ENCODE measurements at regions not wholly inside any gene's neighbourhood (a gene's known extent, or its start where the extent isn't known, plus 50 kb on each side); places are given as distances from the start of the nearest gene placed in this dataset.

DNA sequence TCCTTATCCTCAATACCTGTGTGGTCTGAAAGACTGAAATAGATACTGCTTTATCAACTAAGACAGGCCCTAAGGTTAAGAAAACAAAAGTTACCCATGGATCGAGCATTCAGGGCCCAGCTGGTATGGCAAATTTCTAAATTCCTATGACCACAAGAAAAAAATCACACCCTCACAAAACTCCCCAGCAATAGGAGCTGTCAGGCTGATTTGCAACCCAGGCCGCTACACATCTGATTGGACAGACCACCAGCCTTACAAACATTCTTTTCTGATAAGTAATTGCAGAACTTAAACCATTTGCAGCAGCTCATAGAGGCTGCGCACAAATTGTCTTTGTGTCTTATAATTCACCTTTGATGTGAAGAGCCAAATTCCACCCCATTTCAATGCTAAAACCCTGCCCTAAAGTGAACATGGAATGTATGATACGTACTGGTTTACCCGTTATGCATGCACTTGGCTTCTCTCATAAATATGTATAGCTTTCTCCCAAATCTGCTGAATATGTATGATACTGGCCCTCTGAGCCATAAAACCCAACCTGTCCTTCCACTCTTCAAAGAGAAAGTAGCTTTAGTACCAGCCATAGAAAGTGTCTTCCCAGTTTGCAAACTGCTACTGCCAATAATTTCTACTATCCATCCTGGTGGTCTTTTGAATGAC is 842.5 kb downstream of the GRID1 start:
- no peak for TF ChIP-seq ATF2 (tag by site-specific recombination; IDR thresholded peaks at IDR 0.05; ENCODE audit: low read depth)
- TF ChIP-seq, protein P1, sequence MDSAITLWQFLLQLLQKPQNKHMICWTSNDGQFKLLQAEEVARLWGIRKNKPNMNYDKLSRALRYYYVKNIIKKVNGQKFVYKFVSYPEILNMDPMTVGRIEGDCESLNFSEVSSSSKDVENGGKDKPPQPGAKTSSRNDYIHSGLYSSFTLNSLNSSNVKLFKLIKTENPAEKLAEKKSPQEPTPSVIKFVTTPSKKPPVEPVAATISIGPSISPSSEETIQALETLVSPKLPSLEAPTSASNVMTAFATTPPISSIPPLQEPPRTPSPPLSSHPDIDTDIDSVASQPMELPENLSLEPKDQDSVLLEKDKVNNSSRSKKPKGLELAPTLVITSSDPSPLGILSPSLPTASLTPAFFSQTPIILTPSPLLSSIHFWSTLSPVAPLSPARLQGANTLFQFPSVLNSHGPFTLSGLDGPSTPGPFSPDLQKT (IDR thresholded peaks at IDR 0.05; ENCODE audit: borderline replicate concordance, low read depth, low read length): no peak
- no peak for TF ChIP-seq IKZF3 (tag by site-specific recombination; IDR thresholded peaks at IDR 0.05)
- TF ChIP-seq, protein P2, sequence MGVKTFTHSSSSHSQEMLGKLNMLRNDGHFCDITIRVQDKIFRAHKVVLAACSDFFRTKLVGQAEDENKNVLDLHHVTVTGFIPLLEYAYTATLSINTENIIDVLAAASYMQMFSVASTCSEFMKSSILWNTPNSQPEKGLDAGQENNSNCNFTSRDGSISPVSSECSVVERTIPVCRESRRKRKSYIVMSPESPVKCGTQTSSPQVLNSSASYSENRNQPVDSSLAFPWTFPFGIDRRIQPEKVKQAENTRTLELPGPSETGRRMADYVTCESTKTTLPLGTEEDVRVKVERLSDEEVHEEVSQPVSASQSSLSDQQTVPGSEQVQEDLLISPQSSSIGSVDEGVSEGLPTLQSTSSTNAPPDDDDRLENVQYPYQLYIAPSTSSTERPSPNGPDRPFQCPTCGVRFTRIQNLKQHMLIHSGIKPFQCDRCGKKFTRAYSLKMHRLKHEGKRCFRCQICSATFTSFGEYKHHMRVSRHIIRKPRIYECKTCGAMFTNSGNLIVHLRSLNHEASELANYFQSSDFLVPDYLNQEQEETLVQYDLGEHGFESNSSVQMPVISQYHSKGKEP (tag by site-specific recombination; IDR thresholded peaks at IDR 0.05): no peak
- TF ChIP-seq, protein P3, sequence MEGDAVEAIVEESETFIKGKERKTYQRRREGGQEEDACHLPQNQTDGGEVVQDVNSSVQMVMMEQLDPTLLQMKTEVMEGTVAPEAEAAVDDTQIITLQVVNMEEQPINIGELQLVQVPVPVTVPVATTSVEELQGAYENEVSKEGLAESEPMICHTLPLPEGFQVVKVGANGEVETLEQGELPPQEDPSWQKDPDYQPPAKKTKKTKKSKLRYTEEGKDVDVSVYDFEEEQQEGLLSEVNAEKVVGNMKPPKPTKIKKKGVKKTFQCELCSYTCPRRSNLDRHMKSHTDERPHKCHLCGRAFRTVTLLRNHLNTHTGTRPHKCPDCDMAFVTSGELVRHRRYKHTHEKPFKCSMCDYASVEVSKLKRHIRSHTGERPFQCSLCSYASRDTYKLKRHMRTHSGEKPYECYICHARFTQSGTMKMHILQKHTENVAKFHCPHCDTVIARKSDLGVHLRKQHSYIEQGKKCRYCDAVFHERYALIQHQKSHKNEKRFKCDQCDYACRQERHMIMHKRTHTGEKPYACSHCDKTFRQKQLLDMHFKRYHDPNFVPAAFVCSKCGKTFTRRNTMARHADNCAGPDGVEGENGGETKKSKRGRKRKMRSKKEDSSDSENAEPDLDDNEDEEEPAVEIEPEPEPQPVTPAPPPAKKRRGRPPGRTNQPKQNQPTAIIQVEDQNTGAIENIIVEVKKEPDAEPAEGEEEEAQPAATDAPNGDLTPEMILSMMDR (tag by site-specific recombination; IDR thresholded peaks at IDR 0.05): no peak
- no peak for TF ChIP-seq ZNF426 (tag by site-specific recombination; IDR thresholded peaks at IDR 0.05)
- TF ChIP-seq ZNF23 (tag by site-specific recombination; IDR thresholded peaks at IDR 0.05; ENCODE audit: borderline replicate concordance): no peak
- TF ChIP-seq ZSCAN30 (tag by site-specific recombination; IDR thresholded peaks at IDR 0.05): no peak
- no peak for TF ChIP-seq ZNF529 (tag by site-specific recombination; IDR thresholded peaks at IDR 0.05; ENCODE audit: insufficient replicate concordance)
- TF ChIP-seq ZNF423 (tag by site-specific recombination; IDR thresholded peaks at IDR 0.05): no peak
- no peak for TF ChIP-seq ZNF140 (tag by site-specific recombination; IDR thresholded peaks at IDR 0.05)
- TF ChIP-seq ZNF76 (tag by site-specific recombination; IDR thresholded peaks at IDR 0.05; ENCODE audit: borderline replicate concordance, low read depth): no peak
- TF ChIP-seq, protein P4, sequence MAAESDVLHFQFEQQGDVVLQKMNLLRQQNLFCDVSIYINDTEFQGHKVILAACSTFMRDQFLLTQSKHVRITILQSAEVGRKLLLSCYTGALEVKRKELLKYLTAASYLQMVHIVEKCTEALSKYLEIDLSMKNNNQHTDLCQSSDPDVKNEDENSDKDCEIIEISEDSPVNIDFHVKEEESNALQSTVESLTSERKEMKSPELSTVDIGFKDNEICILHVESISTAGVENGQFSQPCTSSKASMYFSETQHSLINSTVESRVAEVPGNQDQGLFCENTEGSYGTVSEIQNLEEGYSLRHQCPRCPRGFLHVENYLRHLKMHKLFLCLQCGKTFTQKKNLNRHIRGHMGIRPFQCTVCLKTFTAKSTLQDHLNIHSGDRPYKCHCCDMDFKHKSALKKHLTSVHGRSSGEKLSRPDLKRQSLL (tag by site-specific recombination; IDR thresholded peaks at IDR 0.05): no peak
- no peak for TF ChIP-seq ZBTB1 (tag by site-specific recombination; IDR thresholded peaks at IDR 0.05)
